Endodermal cell (in vitro differentiated cells): ENCODE measurements at regions not wholly inside any gene's neighbourhood (a gene's known extent, or its start where the extent isn't known, plus 50 kb on each side); places are given as distances from the start of the nearest gene placed in this dataset.

Source experiments
- DNase-seq: peaks from one replicate; pipeline ENCODE4 v3.0.0-alpha.2; 2017
- H3K27ac ChIP-seq: 2 replicates; pipeline ENCODE4 v1.5.1; 2013; ENCODE audit warnings: mild to moderate bottlenecking, low read depth, low read length, moderate library complexity
- H3K27me3 ChIP-seq: 2 replicates; pipeline ENCODE4 v1.6.1; 2013; ENCODE audit warnings: mild to moderate bottlenecking, low read length, moderate library complexity; ENCODE audit not compliant: insufficient read depth, control insufficient read depth, poor library complexity, severe bottlenecking
- H3K36me3 ChIP-seq: 2 replicates; pipeline ENCODE4 v1.7.0; 2013; ENCODE audit warnings: mild to moderate bottlenecking, low read length, moderate library complexity; ENCODE audit not compliant: control insufficient read depth, insufficient read depth
- H3K4me1 ChIP-seq: one replicate; pipeline ENCODE4 v1.7.0; 2013; ENCODE audit warnings: low read length; ENCODE audit not compliant: control insufficient read depth, insufficient read depth
- H3K4me3 ChIP-seq: 2 replicates; pipeline ENCODE4 v1.5.1; 2013; ENCODE audit warnings: mild to moderate bottlenecking, low read length, moderate library complexity
- H3K9ac ChIP-seq: 2 replicates; pipeline ENCODE4 v1.6.1; 2013; ENCODE audit warnings: mild to moderate bottlenecking, low read length, moderate library complexity; ENCODE audit not compliant: poor library complexity, severe bottlenecking; ENCODE audit errors: extremely low read depth
- H3K9me3 ChIP-seq: 2 replicates; pipeline ENCODE4 v1.6.1; 2013; ENCODE audit warnings: mild to moderate bottlenecking, low read length, moderate library complexity; ENCODE audit not compliant: control insufficient read depth
- H3K27ac Mint-ChIP-seq: 2 replicates; pipeline ENCODE4 v1.8.0; 2020; ENCODE audit warnings: mixed read lengths
- H3K27me3 Mint-ChIP-seq: 2 replicates; pipeline ENCODE4 v1.8.0; 2021; ENCODE audit warnings: mild to moderate bottlenecking, mixed read lengths; ENCODE audit not compliant: insufficient read depth
- H3K36me3 Mint-ChIP-seq: 2 replicates; pipeline ENCODE4 v1.8.0; 2020; ENCODE audit warnings: low read depth, mixed read lengths
- H3K4me1 Mint-ChIP-seq: 2 replicates; pipeline ENCODE4 v1.8.0; 2020; ENCODE audit warnings: mixed read lengths
- H3K4me3 Mint-ChIP-seq: 2 replicates; pipeline ENCODE4 v1.8.0; 2020; ENCODE audit warnings: mild to moderate bottlenecking, moderate library complexity, mixed read lengths
- H3K9me3 Mint-ChIP-seq: 2 replicates; pipeline ENCODE4 v1.8.0; 2020; ENCODE audit warnings: mild to moderate bottlenecking, mixed read lengths
- CTCF ChIP-seq: fragments of 200-600 bp; sonication (generic); conservative IDR thresholded peaks from 2 replicates; pipeline ENCODE4 v1.5.0; 2021; ENCODE audit warnings: antibody characterized with exemption, mild to moderate bottlenecking
- WGBS, 2 experiments: methylation state at CpG; one replicate each; pipeline versions ENCODE4 v1.1.5 to v1.1.7; 2013; ENCODE audit warnings: missing lambda C conversion rate in 2 of 2, mixed read lengths in 1 of 2; ENCODE audit not compliant: insufficient coverage in 1 of 2, insufficient read length in 1 of 2; 5-methylcytosine and 5-hydroxymethylcytosine counted together

- Histone ChIP-seq H3K27me3 (peaks cover 66% of the 10 kb centered on the region), H3K9ac (no peak overlapping the region), H3K4me1 (no peaks in the 10 kb centered on the region), H3K9me3 (no peaks in the 10 kb centered on the region), H3K4me3 (no peak overlapping the region), H3K27ac (no peak overlapping the region), H3K36me3 (no peaks in the 10 kb centered on the region)
- Mint-ChIP-seq H3K4me3 (no peak overlapping the region), H3K9me3 (no peaks in the 10 kb centered on the region), H3K27ac (no peak overlapping the region), H3K27me3 (peaks cover 6% of the 10 kb centered on the region), H3K36me3 (no peaks in the 10 kb centered on the region), H3K4me1 (peaks cover 2% of the 10 kb centered on the region)
- 88% methylated on average over 4 of the region's 4 CpGs for WGBS, 2 experiments
- no peak for TF ChIP-seq CTCF
- no peak for DNase-seq
Observed at GRCh38 chr3:187941135-187941847, 196.0 kb upstream of the BCL6 start.

GRCh38 chr3:187941848-187942194 is 196.6 kb upstream of the BCL6 start:
- H3K9ac ChIP-seq = no peak overlapping the region
- H3K9me3 Mint-ChIP-seq = no peaks in the 10 kb centered on the region
- H3K27ac Mint-ChIP-seq = no peak overlapping the region
- H3K4me3 Mint-ChIP-seq = no peak overlapping the region
- no peak overlapping the region for H3K27ac ChIP-seq
- TF ChIP-seq CTCF = no peak
- H3K4me3 ChIP-seq = no peak overlapping the region
- DNase-seq = no peak
- H3K36me3 Mint-ChIP-seq = no peaks in the 10 kb centered on the region
- peaks cover 66% of the 10 kb centered on the region for H3K27me3 ChIP-seq
- H3K9me3 ChIP-seq = no peaks in the 10 kb centered on the region
- WGBS, 2 experiments = 60 to 93% methylated on average over 1 to 2 of the region's 2 CpGs
- no peaks in the 10 kb centered on the region for H3K4me1 ChIP-seq
- H3K27me3 Mint-ChIP-seq = peaks cover 6% of the 10 kb centered on the region
- no peaks in the 10 kb centered on the region for H3K36me3 ChIP-seq
- H3K4me1 Mint-ChIP-seq = peaks cover 2% of the 10 kb centered on the region

GRCh38 chr3:187942658-187943241 is 197.5 kb upstream of the BCL6 start:
- no peak overlapping the region for H3K9ac ChIP-seq
- no peak overlapping the region for H3K4me3 ChIP-seq
- 93% methylated on average over 3 to 10 of the region's 10 CpGs for WGBS, 2 experiments
- H3K4me1 ChIP-seq = no peaks in the 10 kb centered on the region
- peaks cover 64% of the 10 kb centered on the region for H3K27me3 ChIP-seq
- no peaks in the 10 kb centered on the region for H3K36me3 ChIP-seq
- no peak for DNase-seq
- Mint-ChIP-seq H3K27ac (no peak overlapping the region), H3K4me1 (peaks cover 5% of the 10 kb centered on the region), H3K4me3 (no peak overlapping the region), H3K27me3 (peaks cover 6% of the 10 kb centered on the region), H3K36me3 (no peaks in the 10 kb centered on the region), H3K9me3 (no peaks in the 10 kb centered on the region)
- no peak for TF ChIP-seq CTCF
- no peak overlapping the region for H3K27ac ChIP-seq
- H3K9me3 ChIP-seq = no peaks in the 10 kb centered on the region
